ENCODE measurements at regions not wholly inside any gene's neighbourhood (a gene's known extent, or its start where the extent isn't known, plus 50 kb on each side); places are given as distances from the start of the nearest gene placed in this dataset.
A peak's percentile ranks its signal among the peaks of the same experiment; 100 is the strongest.

DNA sequence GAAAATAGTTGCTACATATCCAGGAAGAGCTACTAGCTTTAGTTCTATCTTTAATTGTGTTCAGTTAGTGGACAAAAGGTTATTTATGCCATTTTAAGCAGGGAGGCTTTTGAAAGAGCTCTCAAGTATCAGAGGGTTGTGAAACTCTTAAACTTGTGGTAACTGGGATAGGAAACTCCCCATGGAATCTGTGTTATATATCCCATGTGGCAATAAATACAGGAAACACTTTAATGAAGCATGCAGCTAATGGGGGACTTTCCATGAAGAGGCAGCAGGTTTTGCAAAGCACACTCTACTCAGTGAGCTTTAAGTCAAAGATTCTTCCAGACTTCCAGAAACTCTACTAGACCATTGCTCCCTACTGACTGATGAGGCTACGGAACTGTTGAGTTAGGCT lies 805.0 kb upstream of the C9orf72 start:
- no peaks in the 10 kb centered on the region for H3K9me3 ChIP-seq (ENCODE audit: control insufficient read depth, low read length)
- no peak overlapping the region for H2BK15ac ChIP-seq (ENCODE audit: low read depth, poor library complexity, severe bottlenecking)
- H3K4me2 ChIP-seq (ENCODE audit: low read length, poor library complexity, severe bottlenecking) = no peak overlapping the region
- H2AFZ ChIP-seq (ENCODE audit: low read depth, low read length) = no peak overlapping the region
- no peak overlapping the region for H3K4ac ChIP-seq (ENCODE audit: low read depth in 1 of 2, low read length in 2 of 2)
- no peak overlapping the region for H3K27ac ChIP-seq (ENCODE audit: low read length, poor library complexity, severe bottlenecking)
- peak; percentile 82 for DNase-seq
- no peak overlapping the region for H2BK120ac ChIP-seq (ENCODE audit: low read depth, low read length)
- H3K18ac ChIP-seq (ENCODE audit: low read depth in 1 of 2, low read length in 2 of 2) = no peak overlapping the region
- H3K14ac ChIP-seq (ENCODE audit: low read length in 2 of 2) = no peak overlapping the region
- H2BK5ac ChIP-seq (ENCODE audit: low read depth, low read length, poor library complexity, severe bottlenecking) = no peak overlapping the region
- H4K8ac ChIP-seq (ENCODE audit: low read length) = no peak overlapping the region
- no peaks in the 10 kb centered on the region for H3K36me3 ChIP-seq (ENCODE audit: control insufficient read depth in 1 of 2, insufficient read depth in 2 of 2, low read depth in 1 of 2, low read length in 2 of 2)
- no peak overlapping the region for H3K9ac ChIP-seq (ENCODE audit: low read length)
- H2BK12ac ChIP-seq (ENCODE audit: low read length in 2 of 2) = no peak overlapping the region
- no peaks in the 10 kb centered on the region for H3K79me1 ChIP-seq (replicated peaks; ENCODE audit: low read length, poor library complexity, severe bottlenecking)
- WGBS = 75% methylated on average over 1 of the region's 1 CpG
- H3K27me3 ChIP-seq (ENCODE audit: control insufficient read depth in 1 of 2, insufficient read depth in 1 of 2, low read length in 2 of 2) = no peaks in the 10 kb centered on the region
- no peak overlapping the region for H4K91ac ChIP-seq (ENCODE audit: low read length)
- H3K4me3 ChIP-seq (ENCODE audit: insufficient read depth in 1 of 2, low read depth in 1 of 2, low read length in 2 of 2) = no peak overlapping the region
- no peak overlapping the region for H3K23ac ChIP-seq (ENCODE audit: low read length in 2 of 2)
- H2AK5ac ChIP-seq (ENCODE audit: low read length, severe bottlenecking) = no peak overlapping the region
- H3K4me1 ChIP-seq (ENCODE audit: control insufficient read depth, insufficient read depth, low read depth, low read length) = no peaks in the 10 kb centered on the region

DNA sequence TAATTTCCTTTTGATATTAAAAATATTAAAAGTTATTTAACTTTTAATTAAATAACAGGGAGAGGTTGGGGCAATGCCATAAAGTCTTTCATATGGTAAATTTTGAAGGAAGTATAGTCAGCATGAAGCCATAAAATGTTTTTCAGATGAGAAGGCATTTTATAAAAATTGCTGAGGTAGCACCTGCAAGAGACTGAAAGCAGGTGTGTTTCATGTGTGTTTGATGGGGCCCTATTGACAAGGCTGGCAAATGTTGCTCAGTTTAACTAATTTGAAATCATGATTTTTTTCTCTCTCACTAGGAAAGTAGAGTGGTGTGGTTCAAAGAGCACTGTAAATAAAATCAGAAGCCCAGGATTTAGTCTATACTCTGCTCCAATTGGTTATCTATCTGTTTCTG lies 805.8 kb upstream of the C9orf72 start:
- H2BK15ac ChIP-seq (ENCODE audit: low read depth, poor library complexity, severe bottlenecking) = no peak overlapping the region
- no peak for DNase-seq
- H2BK5ac ChIP-seq (ENCODE audit: low read depth, low read length, poor library complexity, severe bottlenecking) = no peak overlapping the region
- H3K79me1 ChIP-seq (replicated peaks; ENCODE audit: low read length, poor library complexity, severe bottlenecking) = no peaks in the 10 kb centered on the region
- H3K14ac ChIP-seq (ENCODE audit: low read length in 2 of 2) = no peak overlapping the region
- H3K4me3 ChIP-seq (ENCODE audit: insufficient read depth in 1 of 2, low read depth in 1 of 2, low read length in 2 of 2) = no peak overlapping the region
- no peaks in the 10 kb centered on the region for H3K36me3 ChIP-seq (ENCODE audit: control insufficient read depth in 1 of 2, insufficient read depth in 2 of 2, low read depth in 1 of 2, low read length in 2 of 2)
- no peaks in the 10 kb centered on the region for H3K27me3 ChIP-seq (ENCODE audit: control insufficient read depth in 1 of 2, insufficient read depth in 1 of 2, low read length in 2 of 2)
- H3K9ac ChIP-seq (ENCODE audit: low read length) = no peak overlapping the region
- H3K4me1 ChIP-seq (ENCODE audit: control insufficient read depth, insufficient read depth, low read depth, low read length) = no peaks in the 10 kb centered on the region
- no peak overlapping the region for H2BK12ac ChIP-seq (ENCODE audit: low read length in 2 of 2)
- H2AFZ ChIP-seq (ENCODE audit: low read depth, low read length) = no peak overlapping the region
- no peak overlapping the region for H3K4ac ChIP-seq (ENCODE audit: low read depth in 1 of 2, low read length in 2 of 2)
- no peak overlapping the region for H3K4me2 ChIP-seq (ENCODE audit: low read length, poor library complexity, severe bottlenecking)
- no peak overlapping the region for H3K18ac ChIP-seq (ENCODE audit: low read depth in 1 of 2, low read length in 2 of 2)
- H2AK5ac ChIP-seq (ENCODE audit: low read length, severe bottlenecking) = no peak overlapping the region
- H3K27ac ChIP-seq (ENCODE audit: low read length, poor library complexity, severe bottlenecking) = no peak overlapping the region
- H3K9me3 ChIP-seq (ENCODE audit: control insufficient read depth, low read length) = no peaks in the 10 kb centered on the region
- no peak overlapping the region for H4K91ac ChIP-seq (ENCODE audit: low read length)
- no peak overlapping the region for H2BK120ac ChIP-seq (ENCODE audit: low read depth, low read length)
- no peak overlapping the region for H4K8ac ChIP-seq (ENCODE audit: low read length)
- no peak overlapping the region for H3K23ac ChIP-seq (ENCODE audit: low read length in 2 of 2)

DNA sequence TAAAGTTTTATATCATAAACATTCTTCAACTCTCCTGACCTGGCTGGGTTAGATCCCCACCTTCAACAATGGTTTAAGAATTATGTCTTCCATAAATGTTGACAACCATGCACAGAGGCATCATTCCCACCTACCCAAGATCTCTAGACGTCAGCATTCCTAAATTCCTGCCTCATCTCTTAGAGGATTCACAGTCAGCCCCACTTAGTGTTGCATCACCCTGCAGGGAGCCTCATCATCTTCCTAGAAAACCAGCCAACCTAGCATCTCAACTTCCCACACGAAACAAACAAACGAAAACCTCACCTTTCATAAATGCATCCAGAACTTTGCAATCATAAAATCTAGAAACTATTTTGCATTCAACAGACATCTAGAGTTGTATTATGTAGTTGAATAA lies 816.1 kb upstream of the C9orf72 start:
- no peak overlapping the region for H2AFZ ChIP-seq (ENCODE audit: low read depth, low read length)
- no peak overlapping the region for H2BK5ac ChIP-seq (ENCODE audit: low read depth, low read length, poor library complexity, severe bottlenecking)
- H4K91ac ChIP-seq (ENCODE audit: low read length) = no peak overlapping the region
- no peak overlapping the region for H2AK5ac ChIP-seq (ENCODE audit: low read length, severe bottlenecking)
- no peaks in the 10 kb centered on the region for H3K4me1 ChIP-seq (ENCODE audit: control insufficient read depth, insufficient read depth, low read depth, low read length)
- no peak overlapping the region for H3K4me3 ChIP-seq (ENCODE audit: insufficient read depth in 1 of 2, low read depth in 1 of 2, low read length in 2 of 2)
- H2BK15ac ChIP-seq (ENCODE audit: low read depth, poor library complexity, severe bottlenecking) = no peak overlapping the region
- no peak overlapping the region for H3K27ac ChIP-seq (ENCODE audit: low read length, poor library complexity, severe bottlenecking)
- no peak overlapping the region for H3K4me2 ChIP-seq (ENCODE audit: low read length, poor library complexity, severe bottlenecking)
- H3K27me3 ChIP-seq (ENCODE audit: control insufficient read depth in 1 of 2, insufficient read depth in 1 of 2, low read length in 2 of 2) = no peaks in the 10 kb centered on the region
- no peak overlapping the region for H3K4ac ChIP-seq (ENCODE audit: low read depth in 1 of 2, low read length in 2 of 2)
- H3K9me3 ChIP-seq (ENCODE audit: control insufficient read depth, low read length) = no peaks in the 10 kb centered on the region
- H3K23ac ChIP-seq (ENCODE audit: low read length in 2 of 2) = no peak overlapping the region
- H3K9ac ChIP-seq (ENCODE audit: low read length) = no peak overlapping the region
- no peak overlapping the region for H3K18ac ChIP-seq (ENCODE audit: low read depth in 1 of 2, low read length in 2 of 2)
- DNase-seq = no peak
- no peak overlapping the region for H4K8ac ChIP-seq (ENCODE audit: low read length)
- no peaks in the 10 kb centered on the region for H3K79me1 ChIP-seq (replicated peaks; ENCODE audit: low read length, poor library complexity, severe bottlenecking)
- no peak overlapping the region for H3K14ac ChIP-seq (ENCODE audit: low read length in 2 of 2)
- H2BK12ac ChIP-seq (ENCODE audit: low read length in 2 of 2) = no peak overlapping the region
- 65% methylated on average over 2 of the region's 3 CpGs for WGBS
- H3K36me3 ChIP-seq (ENCODE audit: control insufficient read depth in 1 of 2, insufficient read depth in 2 of 2, low read depth in 1 of 2, low read length in 2 of 2) = no peaks in the 10 kb centered on the region
- H2BK120ac ChIP-seq (ENCODE audit: low read depth, low read length) = no peak overlapping the region

DNA sequence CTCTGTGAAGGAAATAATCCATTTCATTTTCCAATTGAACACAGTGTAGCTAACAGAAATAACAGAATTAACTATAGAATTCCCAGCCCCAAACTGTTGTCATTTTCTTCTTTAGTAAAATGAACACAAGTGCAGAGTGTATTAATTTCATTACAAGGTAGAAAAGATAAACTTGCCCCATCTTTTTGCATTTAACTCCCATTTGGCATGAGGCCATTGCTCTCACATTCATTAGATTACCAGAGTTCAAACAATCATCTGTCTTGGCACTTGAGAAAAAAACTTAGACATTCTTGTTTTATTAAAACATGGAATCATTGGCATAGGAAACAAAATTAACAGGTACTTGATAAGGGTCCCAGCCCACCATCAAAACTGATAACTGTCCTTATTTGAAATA lies 821.5 kb upstream of the C9orf72 start:
- no peak overlapping the region for H2BK5ac ChIP-seq (ENCODE audit: low read depth, low read length, poor library complexity, severe bottlenecking)
- H2BK15ac ChIP-seq (ENCODE audit: low read depth, poor library complexity, severe bottlenecking) = no peak overlapping the region
- no peak overlapping the region for H3K18ac ChIP-seq (ENCODE audit: low read depth in 1 of 2, low read length in 2 of 2)
- H3K4me1 ChIP-seq (ENCODE audit: control insufficient read depth, insufficient read depth, low read depth, low read length) = no peaks in the 10 kb centered on the region
- H3K14ac ChIP-seq (ENCODE audit: low read length in 2 of 2) = no peak overlapping the region
- no peak overlapping the region for H4K8ac ChIP-seq (ENCODE audit: low read length)
- no peaks in the 10 kb centered on the region for H3K27me3 ChIP-seq (ENCODE audit: control insufficient read depth in 1 of 2, insufficient read depth in 1 of 2, low read length in 2 of 2)
- no peak overlapping the region for H2BK120ac ChIP-seq (ENCODE audit: low read depth, low read length)
- no peak overlapping the region for H2AFZ ChIP-seq (ENCODE audit: low read depth, low read length)
- no peak overlapping the region for H3K4me3 ChIP-seq (ENCODE audit: insufficient read depth in 1 of 2, low read depth in 1 of 2, low read length in 2 of 2)
- no peak overlapping the region for H4K91ac ChIP-seq (ENCODE audit: low read length)
- no peak overlapping the region for H3K27ac ChIP-seq (ENCODE audit: low read length, poor library complexity, severe bottlenecking)
- H3K9me3 ChIP-seq (ENCODE audit: control insufficient read depth, low read length) = no peaks in the 10 kb centered on the region
- no peak for DNase-seq
- H3K4ac ChIP-seq (ENCODE audit: low read depth in 1 of 2, low read length in 2 of 2) = no peak overlapping the region
- no peak overlapping the region for H2AK5ac ChIP-seq (ENCODE audit: low read length, severe bottlenecking)
- H3K36me3 ChIP-seq (ENCODE audit: control insufficient read depth in 1 of 2, insufficient read depth in 2 of 2, low read depth in 1 of 2, low read length in 2 of 2) = no peaks in the 10 kb centered on the region
- H2BK12ac ChIP-seq (ENCODE audit: low read length in 2 of 2) = no peak overlapping the region
- no peak overlapping the region for H3K23ac ChIP-seq (ENCODE audit: low read length in 2 of 2)
- no peaks in the 10 kb centered on the region for H3K79me1 ChIP-seq (replicated peaks; ENCODE audit: low read length, poor library complexity, severe bottlenecking)
- no peak overlapping the region for H3K9ac ChIP-seq (ENCODE audit: low read length)
- H3K4me2 ChIP-seq (ENCODE audit: low read length, poor library complexity, severe bottlenecking) = no peak overlapping the region
